GM12865 (cell line): ENCODE measurements at regions not wholly inside any gene's neighbourhood (a gene's known extent, or its start where the extent isn't known, plus 50 kb on each side); places are given as distances from the start of the nearest gene placed in this dataset.
A peak's percentile ranks its signal among the peaks of the same experiment; 100 is the strongest.

Experiments
- DNase-seq: peaks from one replicate; pipeline ENCODE4 v3.0.0; 2010; ENCODE audit warnings: low read depth
- H3K4me3 ChIP-seq: 2 replicates; pipeline ENCODE4 v1.5.1; 2011; ENCODE audit warnings: mild to moderate bottlenecking, low read depth, low read length, control low read depth
- TF ChIP-seq, protein P1 (sequence below): IDR thresholded peaks from 2 replicates; pipeline ENCODE4 v1.5.1; 2011; ENCODE audit warnings: low read length, control low read depth, low read depth, inconsistent platforms; ENCODE audit not compliant: insufficient read depth; ENCODE audit errors: missing control alignments

GRCh38 chr2:111702804-111703196 is 181.2 kb downstream of the ANAPC1 start:
- no peak for DNase-seq
- no peak overlapping the region for H3K4me3 ChIP-seq
- TF ChIP-seq, protein P1, sequence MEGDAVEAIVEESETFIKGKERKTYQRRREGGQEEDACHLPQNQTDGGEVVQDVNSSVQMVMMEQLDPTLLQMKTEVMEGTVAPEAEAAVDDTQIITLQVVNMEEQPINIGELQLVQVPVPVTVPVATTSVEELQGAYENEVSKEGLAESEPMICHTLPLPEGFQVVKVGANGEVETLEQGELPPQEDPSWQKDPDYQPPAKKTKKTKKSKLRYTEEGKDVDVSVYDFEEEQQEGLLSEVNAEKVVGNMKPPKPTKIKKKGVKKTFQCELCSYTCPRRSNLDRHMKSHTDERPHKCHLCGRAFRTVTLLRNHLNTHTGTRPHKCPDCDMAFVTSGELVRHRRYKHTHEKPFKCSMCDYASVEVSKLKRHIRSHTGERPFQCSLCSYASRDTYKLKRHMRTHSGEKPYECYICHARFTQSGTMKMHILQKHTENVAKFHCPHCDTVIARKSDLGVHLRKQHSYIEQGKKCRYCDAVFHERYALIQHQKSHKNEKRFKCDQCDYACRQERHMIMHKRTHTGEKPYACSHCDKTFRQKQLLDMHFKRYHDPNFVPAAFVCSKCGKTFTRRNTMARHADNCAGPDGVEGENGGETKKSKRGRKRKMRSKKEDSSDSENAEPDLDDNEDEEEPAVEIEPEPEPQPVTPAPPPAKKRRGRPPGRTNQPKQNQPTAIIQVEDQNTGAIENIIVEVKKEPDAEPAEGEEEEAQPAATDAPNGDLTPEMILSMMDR: no peak

GRCh38 chr2:111703759-111704158 is 180.2 kb downstream of the ANAPC1 start:
- TF ChIP-seq, protein P1: no peak
- H3K4me3 ChIP-seq: no peak overlapping the region
- DNase-seq: no peak

DNA sequence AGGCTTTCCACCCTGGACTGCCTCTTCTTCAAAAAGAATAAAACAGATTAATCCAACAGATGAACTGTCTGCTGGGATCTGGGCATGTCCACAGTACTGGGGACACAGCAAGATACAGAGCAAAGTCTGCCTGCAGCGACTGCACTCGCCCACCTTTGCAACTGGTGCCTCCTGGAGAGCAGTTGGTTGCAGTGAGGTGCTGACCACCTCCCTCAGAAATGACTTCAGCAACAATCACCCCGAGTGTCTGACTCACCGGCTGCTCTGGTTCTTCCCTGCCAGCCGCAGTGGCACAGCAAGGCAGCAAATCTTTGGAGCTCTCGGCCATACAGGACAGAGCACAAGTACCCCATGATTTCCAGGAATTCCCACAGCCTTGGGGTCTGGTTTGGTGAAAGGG is 179.7 kb downstream of the ANAPC1 start:
- H3K4me3 ChIP-seq: no peak overlapping the region
- TF ChIP-seq, protein P1: no peak
- no peak for DNase-seq

- DNase-seq: peak; percentile 59
- no peak overlapping the region for H3K4me3 ChIP-seq
- TF ChIP-seq, protein P1: no peak
Observed at GRCh38 chr2:111705239-111705638, 178.8 kb downstream of the ANAPC1 start.

DNA sequence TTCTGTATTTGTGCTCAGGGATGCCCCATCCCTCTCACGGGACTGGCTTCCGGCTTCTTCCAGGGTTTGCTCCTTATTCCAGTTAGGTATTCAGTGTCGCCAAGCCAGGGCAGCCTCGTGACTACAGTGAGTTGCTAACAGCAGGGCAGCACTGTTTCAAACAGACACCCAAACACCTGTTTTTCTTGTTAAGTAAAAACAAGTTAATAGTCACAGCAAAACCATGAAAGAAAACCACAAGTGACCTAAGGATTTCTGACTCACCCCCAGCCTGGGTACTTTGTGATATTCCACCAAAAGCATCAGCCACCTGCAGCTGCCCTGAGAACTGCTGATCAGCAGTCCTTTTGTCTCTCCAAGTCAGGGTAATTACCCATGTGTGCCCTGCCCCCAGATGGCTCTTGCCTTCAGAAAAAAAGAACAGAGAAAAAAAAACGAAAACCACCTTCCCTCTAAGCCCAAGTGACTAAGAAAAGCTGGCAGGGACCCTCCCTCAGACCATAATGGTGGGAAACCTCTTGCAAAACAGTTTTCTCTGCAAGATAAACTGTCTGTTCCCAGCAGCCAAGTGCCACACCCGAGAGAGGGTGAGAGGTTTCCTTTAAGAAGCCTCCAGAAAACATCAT is 178.2 kb downstream of the ANAPC1 start:
- H3K4me3 ChIP-seq: no peak overlapping the region
- peak; percentile 91 for DNase-seq
- TF ChIP-seq, protein P1: no peak

- TF ChIP-seq, protein P1: peak; percentile 0
- peak; percentile 41 for DNase-seq
- H3K4me3 ChIP-seq: no peak overlapping the region
Observed at GRCh38 chr2:111706481-111707001, 177.5 kb downstream of the ANAPC1 start.

- no peak overlapping the region for H3K4me3 ChIP-seq
- DNase-seq: no peak
- TF ChIP-seq, protein P1: no peak
Observed at GRCh38 chr2:111707700-111708099, 176.3 kb downstream of the ANAPC1 start.
